ENCODE measurements at regions not wholly inside any gene's neighbourhood (a gene's known extent, or its start where the extent isn't known, plus 50 kb on each side); places are given as distances from the start of the nearest gene placed in this dataset.

- no peak overlapping the region for H3K4me3 ChIP-seq (ENCODE audit: low read length)
- no peak overlapping the region for H3K27ac ChIP-seq (ENCODE audit: low read depth, low read length)
- no peaks in the 10 kb centered on the region for H3K9me3 ChIP-seq (ENCODE audit: insufficient read depth, low read depth, low read length)
- 100% methylated on average over 1 of the region's 1 CpG for WGBS
- H3K36me3 ChIP-seq (ENCODE audit: insufficient read depth, low read length) = no peaks in the 10 kb centered on the region
- no peak overlapping the region for H3K9ac ChIP-seq (ENCODE audit: low read depth, low read length)
- H3K4me1 ChIP-seq (ENCODE audit: insufficient read depth, low read length) = peaks cover 16% of the 10 kb centered on the region
- H3K27me3 ChIP-seq (ENCODE audit: insufficient read depth, low read length) = no peaks in the 10 kb centered on the region
Measured at GRCh38 chr3:161863775-161864174, 367.2 kb downstream of the OTOL1 start.

DNA sequence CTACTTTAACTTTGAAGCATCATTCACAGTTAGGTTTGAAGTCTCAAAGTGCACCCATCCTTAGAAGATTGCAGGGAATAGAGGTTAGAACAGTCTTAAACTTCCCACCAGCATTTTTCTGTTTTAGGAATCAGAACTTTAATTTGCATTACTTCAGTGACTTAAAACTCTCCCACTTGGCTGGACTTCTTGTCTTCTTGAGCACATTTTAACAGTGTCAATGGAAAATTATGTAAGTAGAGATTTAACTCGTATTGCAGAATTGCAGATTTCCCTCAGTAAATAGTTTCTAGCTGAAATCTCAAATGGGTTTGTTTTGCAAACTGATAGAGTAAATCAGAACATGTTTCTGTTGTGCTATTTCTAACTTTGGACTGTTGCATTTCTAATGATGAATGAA is 369.6 kb downstream of the OTOL1 start:
- Histone ChIP-seq H3K27ac (ENCODE audit: low read depth, low read length) (no peak overlapping the region), H3K27me3 (ENCODE audit: insufficient read depth, low read length) (no peaks in the 10 kb centered on the region), H3K9me3 (ENCODE audit: insufficient read depth, low read depth, low read length) (no peaks in the 10 kb centered on the region), H3K36me3 (ENCODE audit: insufficient read depth, low read length) (no peaks in the 10 kb centered on the region), H3K9ac (ENCODE audit: low read depth, low read length) (no peak overlapping the region), H3K4me1 (ENCODE audit: insufficient read depth, low read length) (no peaks in the 10 kb centered on the region), H3K4me3 (ENCODE audit: low read length) (no peak overlapping the region)
- 94% methylated on average over 1 of the region's 1 CpG for WGBS

DNA sequence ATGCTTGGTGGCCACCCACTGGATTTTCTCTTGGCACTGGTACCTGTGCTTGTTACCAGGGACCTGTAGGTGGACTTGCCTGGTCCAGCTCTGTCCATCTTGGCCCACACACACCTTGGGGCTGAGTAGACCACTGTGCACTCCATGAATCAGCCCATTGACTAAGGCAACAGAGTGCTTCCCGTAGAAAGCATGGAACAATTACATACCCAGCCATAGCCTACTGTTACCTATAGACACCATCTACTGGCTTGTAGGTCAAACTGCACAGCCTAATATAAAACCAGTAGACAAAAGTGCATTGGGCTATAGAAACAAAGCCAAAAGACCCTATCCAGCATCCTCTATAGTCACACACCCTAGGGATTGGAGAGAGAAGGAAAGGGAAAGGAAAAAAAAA is 378.9 kb downstream of the OTOL1 start:
- no peaks in the 10 kb centered on the region for H3K9me3 ChIP-seq (ENCODE audit: insufficient read depth, low read depth, low read length)
- WGBS = 91% methylated on average over 1 of the region's 1 CpG
- no peak overlapping the region for H3K9ac ChIP-seq (ENCODE audit: low read depth, low read length)
- no peaks in the 10 kb centered on the region for H3K4me1 ChIP-seq (ENCODE audit: insufficient read depth, low read length)
- no peak overlapping the region for H3K27ac ChIP-seq (ENCODE audit: low read depth, low read length)
- H3K27me3 ChIP-seq (ENCODE audit: insufficient read depth, low read length) = no peaks in the 10 kb centered on the region
- H3K36me3 ChIP-seq (ENCODE audit: insufficient read depth, low read length) = no peaks in the 10 kb centered on the region
- no peak overlapping the region for H3K4me3 ChIP-seq (ENCODE audit: low read length)

GRCh38 chr3:161879470-161879869 is 382.9 kb downstream of the OTOL1 start:
- Histone ChIP-seq H3K4me3 (ENCODE audit: low read length) (no peak overlapping the region), H3K27me3 (ENCODE audit: insufficient read depth, low read length) (no peaks in the 10 kb centered on the region), H3K4me1 (ENCODE audit: insufficient read depth, low read length) (no peaks in the 10 kb centered on the region), H3K36me3 (ENCODE audit: insufficient read depth, low read length) (no peaks in the 10 kb centered on the region), H3K9me3 (ENCODE audit: insufficient read depth, low read depth, low read length) (peaks cover 7% of the 10 kb centered on the region), H3K27ac (ENCODE audit: low read depth, low read length) (no peak overlapping the region), H3K9ac (ENCODE audit: low read depth, low read length) (no peak overlapping the region)
- no CpG with 5 or more reads among the region's 1 CpG for WGBS

GRCh38 chr3:161884830-161885229 is 388.2 kb downstream of the OTOL1 start:
- whole genome bisulfite sequencing = 72% methylated on average over 5 of the region's 5 CpGs
- H3K27ac ChIP-seq (ENCODE audit: low read depth, low read length) = no peak overlapping the region
- no peak overlapping the region for H3K9ac ChIP-seq (ENCODE audit: low read depth, low read length)
- H3K4me3 ChIP-seq (ENCODE audit: low read length) = no peak overlapping the region
- peaks cover 23% of the 10 kb centered on the region for H3K9me3 ChIP-seq (ENCODE audit: insufficient read depth, low read depth, low read length)
- no peaks in the 10 kb centered on the region for H3K4me1 ChIP-seq (ENCODE audit: insufficient read depth, low read length)
- H3K27me3 ChIP-seq (ENCODE audit: insufficient read depth, low read length) = no peaks in the 10 kb centered on the region
- no peaks in the 10 kb centered on the region for H3K36me3 ChIP-seq (ENCODE audit: insufficient read depth, low read length)

- H3K36me3 ChIP-seq (ENCODE audit: insufficient read depth, low read length) = no peaks in the 10 kb centered on the region
- no peak overlapping the region for H3K27ac ChIP-seq (ENCODE audit: low read depth, low read length)
- WGBS = 88% methylated on average over 2 of the region's 2 CpGs
Measured at GRCh38 chr3:161890147-161890625, 393.6 kb downstream of the OTOL1 start.

DNA sequence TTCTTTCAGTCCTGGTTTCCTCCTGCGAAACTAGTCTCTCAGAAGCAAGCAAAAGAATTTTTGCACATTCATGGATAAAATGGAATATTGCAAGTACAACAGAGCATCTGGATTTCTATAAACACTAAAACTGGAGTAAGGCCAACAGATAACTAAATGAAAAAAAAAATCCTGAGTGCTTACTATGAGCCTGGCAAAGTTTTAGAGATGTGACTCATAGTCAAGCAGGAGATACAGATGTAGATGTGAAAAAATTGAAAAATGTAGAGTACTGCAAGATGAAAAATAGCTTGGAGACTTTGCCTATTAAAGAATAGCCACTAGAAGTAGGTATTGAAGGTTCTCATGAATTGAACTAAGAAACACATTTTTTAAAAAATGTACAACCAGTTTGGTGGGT is 397.4 kb downstream of the OTOL1 start:
- Histone ChIP-seq H3K27me3 (ENCODE audit: insufficient read depth, low read length) (no peaks in the 10 kb centered on the region), H3K9ac (ENCODE audit: low read depth, low read length) (no peak overlapping the region), H3K4me1 (ENCODE audit: insufficient read depth, low read length) (no peaks in the 10 kb centered on the region), H3K9me3 (ENCODE audit: insufficient read depth, low read depth, low read length) (peaks cover 15% of the 10 kb centered on the region), H3K4me3 (ENCODE audit: low read length) (no peak overlapping the region), H3K36me3 (ENCODE audit: insufficient read depth, low read length) (no peaks in the 10 kb centered on the region), H3K27ac (ENCODE audit: low read depth, low read length) (no peak overlapping the region)
- WGBS = 100% methylated on average over 1 of the region's 1 CpG

More at GRCh38 chr3:161890147-161890625, 393.6 kb downstream of the OTOL1 start:
- H3K9me3 ChIP-seq (ENCODE audit: insufficient read depth, low read depth, low read length) = peaks cover 25% of the 10 kb centered on the region
- no peaks in the 10 kb centered on the region for H3K27me3 ChIP-seq (ENCODE audit: insufficient read depth, low read length)
- H3K4me3 ChIP-seq (ENCODE audit: low read length) = no peak overlapping the region
- no peak overlapping the region for H3K9ac ChIP-seq (ENCODE audit: low read depth, low read length)
- no peaks in the 10 kb centered on the region for H3K4me1 ChIP-seq (ENCODE audit: insufficient read depth, low read length)

DNA sequence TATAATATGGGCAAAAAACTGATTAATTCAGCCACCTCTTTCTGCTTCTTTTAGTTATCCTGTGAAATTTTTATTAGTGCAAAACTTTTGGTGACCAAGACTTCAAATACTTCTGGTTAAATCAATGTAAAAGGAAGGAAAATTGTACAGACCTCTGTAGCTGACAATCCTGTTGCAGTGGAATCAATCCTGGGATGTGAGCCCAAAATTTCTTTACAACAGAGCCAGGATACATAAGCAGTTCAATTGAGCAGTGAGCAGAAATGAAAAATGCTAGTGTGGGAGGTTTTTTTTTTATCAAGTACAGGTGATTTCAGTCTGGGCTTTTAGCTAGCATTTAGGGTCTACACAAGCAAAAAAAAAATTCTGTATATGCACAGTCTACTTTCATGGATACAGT is 398.0 kb downstream of the OTOL1 start:
- Histone ChIP-seq H3K9ac (ENCODE audit: low read depth, low read length) (no peak overlapping the region), H3K4me1 (ENCODE audit: insufficient read depth, low read length) (no peaks in the 10 kb centered on the region), H3K9me3 (ENCODE audit: insufficient read depth, low read depth, low read length) (peaks cover 15% of the 10 kb centered on the region), H3K27me3 (ENCODE audit: insufficient read depth, low read length) (no peaks in the 10 kb centered on the region), H3K36me3 (ENCODE audit: insufficient read depth, low read length) (no peaks in the 10 kb centered on the region), H3K4me3 (ENCODE audit: low read length) (no peak overlapping the region), H3K27ac (ENCODE audit: low read depth, low read length) (no peak overlapping the region)

DNA sequence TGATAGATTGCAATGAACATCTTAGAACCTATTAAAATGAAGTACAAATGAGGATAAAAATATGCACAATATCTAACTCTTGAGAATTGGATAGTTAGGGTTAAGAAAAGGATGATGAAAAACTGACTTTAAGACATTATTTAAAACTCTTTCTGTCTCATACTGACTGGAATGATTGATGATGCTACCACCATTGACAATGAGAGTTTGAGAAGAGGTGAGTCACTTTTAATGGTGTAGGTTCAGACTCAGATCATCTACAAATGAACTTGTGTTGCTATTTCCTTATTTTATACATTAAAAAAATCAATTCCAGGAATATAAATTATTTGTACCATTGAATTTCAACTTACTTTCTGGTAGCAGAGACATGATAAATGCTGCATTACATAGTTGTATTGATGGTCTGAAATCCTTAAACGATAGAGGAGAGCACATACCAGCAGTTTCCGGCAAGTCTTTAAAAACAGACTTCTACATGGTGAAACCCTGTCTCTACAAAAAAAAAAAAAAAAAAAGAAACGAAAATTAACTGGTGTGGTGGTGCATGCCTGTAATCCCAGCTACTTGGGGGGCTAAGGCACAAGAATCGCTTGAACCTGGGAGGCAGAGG is 409.0 kb downstream of the OTOL1 start:
- Histone ChIP-seq H3K36me3 (ENCODE audit: insufficient read depth, low read length) (no peaks in the 10 kb centered on the region), H3K27me3 (ENCODE audit: insufficient read depth, low read length) (no peaks in the 10 kb centered on the region), H3K27ac (ENCODE audit: low read depth, low read length) (no peak overlapping the region), H3K4me3 (ENCODE audit: low read length) (no peak overlapping the region), H3K4me1 (ENCODE audit: insufficient read depth, low read length) (no peaks in the 10 kb centered on the region), H3K9me3 (ENCODE audit: insufficient read depth, low read depth, low read length) (no peaks in the 10 kb centered on the region), H3K9ac (ENCODE audit: low read depth, low read length) (no peak overlapping the region)
- 88% methylated on average over 2 of the region's 4 CpGs for WGBS

DNA sequence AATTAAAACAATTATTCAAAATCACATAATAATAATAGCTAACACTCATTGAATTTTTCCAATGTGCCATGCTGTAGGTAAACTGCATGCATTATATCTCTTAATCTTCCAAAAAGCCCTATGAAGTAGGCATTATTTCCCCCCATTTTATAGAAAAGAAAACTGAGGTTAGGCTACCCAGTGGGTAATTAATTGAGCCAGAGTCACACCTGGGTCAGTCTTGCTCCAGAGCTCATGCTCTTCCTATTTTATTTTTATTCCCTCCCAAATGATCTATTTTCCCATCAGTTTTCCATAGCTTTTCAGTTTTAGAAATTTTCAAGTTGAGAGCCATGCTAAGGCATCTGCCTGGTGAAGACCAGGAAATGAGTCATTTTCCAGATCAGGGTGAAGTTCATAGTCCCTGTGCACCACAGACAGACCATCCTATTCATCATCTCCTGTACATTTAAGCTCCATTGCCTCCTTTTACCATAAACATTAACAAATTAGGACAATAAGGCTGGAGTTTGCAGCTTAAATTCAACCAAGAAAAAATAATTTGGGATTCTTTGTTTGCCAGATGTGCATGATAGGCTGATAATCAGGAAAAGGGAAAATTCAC is 417.3 kb downstream of the OTOL1 start:
- no peak overlapping the region for H3K4me3 ChIP-seq (ENCODE audit: low read length)
- no peak overlapping the region for H3K27ac ChIP-seq (ENCODE audit: low read depth, low read length)
- 0 out of 2 replicates have a peak, but pooled peaks cover 6% of the 10 kb centered on the region for H3K4me1 ChIP-seq (ENCODE audit: insufficient read depth, low read length)
- H3K9me3 ChIP-seq (ENCODE audit: insufficient read depth, low read depth, low read length) = no peaks in the 10 kb centered on the region
- no peaks in the 10 kb centered on the region for H3K36me3 ChIP-seq (ENCODE audit: insufficient read depth, low read length)
- H3K9ac ChIP-seq (ENCODE audit: low read depth, low read length) = no peak overlapping the region
- no peaks in the 10 kb centered on the region for H3K27me3 ChIP-seq (ENCODE audit: insufficient read depth, low read length)

DNA sequence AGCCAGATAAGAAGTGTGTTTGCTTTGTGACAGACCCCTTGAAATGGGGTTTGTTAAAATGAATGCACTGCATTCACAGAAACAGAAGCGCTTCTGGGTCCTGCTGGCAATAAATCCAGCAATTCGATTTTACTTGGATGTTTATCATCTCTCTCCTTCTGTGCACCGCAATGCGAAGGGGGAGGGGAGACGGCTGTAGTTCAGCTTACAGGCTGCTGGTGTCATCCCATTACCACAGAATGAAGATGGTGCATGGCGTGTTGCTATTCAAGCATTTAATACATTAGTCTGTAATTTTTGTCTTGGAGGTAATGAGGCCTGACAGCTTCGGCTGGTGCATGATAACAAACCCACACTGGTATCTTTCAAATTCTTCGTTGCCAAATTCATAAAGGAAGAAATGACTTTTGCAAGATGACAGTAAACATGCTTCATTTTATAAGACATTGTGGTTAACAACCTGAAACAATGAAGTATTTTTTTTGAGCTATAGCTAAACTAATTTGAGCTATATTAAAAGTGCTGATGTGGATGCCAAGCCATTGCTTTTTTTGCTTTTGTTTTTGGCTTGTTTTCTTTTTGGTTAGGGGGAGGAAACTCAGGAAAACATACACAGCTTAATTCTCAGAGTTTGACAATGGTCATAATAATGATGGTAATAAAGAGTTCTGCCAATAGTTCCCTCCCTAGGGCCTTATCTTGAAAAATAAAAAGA is 418.3 kb downstream of the OTOL1 start:
- Histone ChIP-seq H3K9ac (ENCODE audit: low read depth, low read length) (no peak overlapping the region), H3K27me3 (ENCODE audit: insufficient read depth, low read length) (no peaks in the 10 kb centered on the region), H3K9me3 (ENCODE audit: insufficient read depth, low read depth, low read length) (peaks cover 3% of the 10 kb centered on the region; the same call in 1 of the 2 replicates), H3K27ac (ENCODE audit: low read depth, low read length) (no peak overlapping the region), H3K4me3 (ENCODE audit: low read length) (no peak overlapping the region), H3K36me3 (ENCODE audit: insufficient read depth, low read length) (no peaks in the 10 kb centered on the region), H3K4me1 (ENCODE audit: insufficient read depth, low read length) (0 out of 2 replicates have a peak, but pooled peaks cover 6% of the 10 kb centered on the region)
- WGBS = 76% methylated on average over 7 of the region's 8 CpGs

Measured in HUES64 (cell line).